Lung microvascular endothelial cell (primary cell): ENCODE measurements at regions not wholly inside any gene's neighbourhood (a gene's known extent, or its start where the extent isn't known, plus 50 kb on each side); places are given as distances from the start of the nearest gene placed in this dataset.
"Not testable (repeated sequence)": the region's sequence is repeated elsewhere in the genome, so short reads cannot be mapped to it uniquely, and the experiment has no call there.

Experiments used
- DNase-seq, 2 donors: peaks; one replicate each; pipeline versions ENCODE4 v3.0.0 to v3.0.0-alpha.2; 2010; ENCODE audit warnings: low read depth in 2 of 2

DNA sequence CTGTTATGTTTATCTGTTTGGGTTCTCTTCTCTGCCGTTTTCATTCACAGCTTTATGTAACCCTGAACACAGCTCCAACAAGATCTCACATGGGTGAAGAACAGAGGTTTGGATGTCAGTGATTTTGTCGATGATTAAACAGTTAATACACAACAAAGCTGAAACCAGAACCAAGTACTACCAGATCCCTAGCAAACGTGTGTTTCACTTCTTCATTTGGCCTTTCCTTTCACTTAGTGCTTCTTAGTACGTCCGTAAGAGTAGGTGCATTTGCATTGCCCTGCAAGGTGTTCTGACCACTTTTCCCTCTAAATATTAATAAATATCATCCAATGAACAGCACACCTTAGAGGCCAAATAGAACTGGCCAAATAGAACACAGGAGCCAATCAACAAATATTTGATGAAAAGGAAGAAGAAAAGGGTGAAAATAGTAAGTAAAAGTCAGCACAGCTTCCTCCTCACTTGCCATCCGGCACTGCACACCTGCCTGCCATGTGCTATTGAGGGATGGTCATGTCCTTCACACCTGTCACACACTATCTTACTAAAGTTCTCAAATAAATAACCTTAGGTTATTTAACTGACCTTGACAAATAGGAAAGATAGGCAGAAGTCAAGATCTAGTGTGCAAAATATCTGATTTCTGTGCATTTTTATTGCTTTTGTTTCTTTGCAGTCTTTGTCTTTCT is 252.6 kb upstream of the ANKRD30A start:
- no peak for DNase-seq

DNA sequence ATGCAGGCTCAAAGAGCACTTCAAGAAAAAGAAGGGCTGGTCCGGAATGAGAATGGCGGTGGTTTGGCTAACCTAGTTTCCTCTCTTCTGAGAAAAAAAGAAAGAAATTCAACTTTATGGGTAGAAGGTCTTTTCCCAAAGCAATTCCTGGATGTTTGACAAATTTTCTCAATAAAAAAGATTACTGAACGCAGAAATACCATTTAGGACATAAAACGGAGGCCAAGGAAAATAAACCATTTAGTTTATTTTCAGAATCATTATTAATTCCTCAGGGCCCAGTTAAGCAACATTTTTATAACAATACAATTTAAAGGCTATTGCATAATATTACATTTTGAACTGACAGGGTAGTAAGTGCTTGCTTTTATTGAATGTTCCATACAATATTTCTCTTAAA is 284.6 kb upstream of the ANKRD30A start:
- no peak for DNase-seq

- DNase-seq, result no peak
Observed at GRCh38 chr10:36837416-36837815, 288.0 kb upstream of the ANKRD30A start.

DNA sequence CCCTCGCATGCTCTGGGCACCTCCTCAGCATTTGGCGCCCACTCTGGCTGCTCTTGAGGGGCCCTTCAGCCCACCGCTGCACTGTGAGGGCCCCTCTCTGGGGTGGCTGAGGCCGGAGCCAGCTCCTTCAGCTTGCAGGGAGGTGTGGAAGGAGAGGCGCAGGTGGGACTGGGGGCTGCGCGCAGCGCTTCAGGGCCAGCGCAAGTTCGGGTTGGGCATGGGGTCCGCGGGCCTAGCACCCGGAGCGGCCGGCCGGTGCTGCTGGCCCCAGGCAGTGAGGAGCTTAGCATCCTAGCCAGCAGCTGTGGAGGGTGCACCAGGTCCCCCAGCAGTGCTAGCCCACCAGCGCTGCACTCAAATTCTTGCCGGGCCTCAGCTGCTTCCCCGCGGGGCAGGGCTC is 305.6 kb upstream of the ANKRD30A start:
- no peak for DNase-seq

DNA sequence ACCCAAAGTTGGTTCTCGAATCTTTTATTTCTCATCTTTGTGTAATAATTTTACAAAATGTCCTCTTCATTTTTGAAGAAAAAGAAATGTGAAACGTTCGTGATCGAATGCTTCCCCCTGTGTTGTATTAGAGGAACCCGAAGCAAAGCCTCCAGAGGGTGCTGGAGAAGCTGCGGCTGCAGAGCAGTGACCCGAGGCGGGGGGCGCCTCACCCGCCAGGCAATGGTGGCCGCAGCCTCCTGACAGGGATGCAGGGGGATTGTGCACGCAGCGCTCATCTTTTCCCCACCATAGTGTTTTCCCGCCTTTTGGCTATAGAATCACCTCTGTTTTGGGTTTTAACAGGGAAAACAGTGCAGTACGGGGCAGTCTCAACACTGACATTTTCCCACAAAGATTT is 307.5 kb upstream of the ANKRD30A start:
- DNase-seq, result no peak

DNA sequence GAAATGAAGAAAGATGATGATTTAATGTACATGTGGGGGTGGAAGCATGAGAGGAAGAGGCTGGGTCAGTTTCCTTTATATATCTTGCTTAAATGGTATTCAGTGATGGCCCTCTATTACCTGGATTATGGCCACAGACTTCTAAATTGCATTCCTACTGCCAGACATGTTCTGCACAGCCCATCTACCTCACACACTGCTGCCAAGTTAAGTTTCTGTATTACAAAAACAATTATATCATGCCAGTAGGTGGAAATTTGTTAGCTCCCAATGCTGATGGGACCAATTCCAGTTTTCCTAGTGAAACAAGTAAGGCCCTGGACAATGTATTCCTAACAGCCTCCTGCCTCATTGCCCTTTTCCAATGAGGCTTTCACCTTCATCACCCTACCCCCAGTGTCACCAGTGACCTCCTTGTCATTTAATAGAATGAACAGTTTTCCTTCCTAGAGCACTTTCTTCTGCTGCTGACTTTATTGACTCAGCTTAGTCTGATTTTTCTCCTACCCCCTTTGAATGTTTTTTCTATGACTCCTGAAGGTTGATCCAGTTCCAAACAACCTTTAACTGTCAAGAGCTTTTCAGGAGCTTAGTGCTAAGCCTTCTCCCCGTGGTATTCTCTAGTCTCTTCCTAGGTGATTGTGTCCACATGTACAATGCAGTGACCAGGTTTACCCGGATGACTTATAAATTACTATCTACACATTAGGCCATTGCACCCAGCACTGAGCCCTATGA is 316.6 kb upstream of the ANKRD30A start:
- no peak for DNase-seq

DNA sequence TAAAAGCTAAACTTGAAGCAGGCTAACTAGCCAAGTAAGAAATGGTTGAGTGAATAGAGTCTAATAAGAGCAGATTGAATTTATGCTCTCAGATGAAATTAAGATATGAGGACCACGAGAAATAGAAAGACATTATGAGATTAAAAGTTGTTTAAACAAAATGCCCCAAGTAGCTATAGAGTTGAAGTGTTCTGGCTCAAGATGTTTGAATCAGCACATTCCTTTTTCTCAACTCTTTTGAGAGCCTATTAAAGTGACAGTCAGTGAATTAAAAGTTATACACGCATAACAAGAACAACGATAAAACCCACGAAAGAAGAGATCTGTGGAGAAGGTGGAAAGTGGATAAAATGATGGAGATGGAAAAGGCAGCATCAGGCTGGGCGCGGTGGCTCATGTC is 322.2 kb upstream of the ANKRD30A start:
- DNase-seq, result no peak

- no peak for DNase-seq
Observed at GRCh38 chr10:36802490-36803153, 322.8 kb upstream of the ANKRD30A start.

DNA sequence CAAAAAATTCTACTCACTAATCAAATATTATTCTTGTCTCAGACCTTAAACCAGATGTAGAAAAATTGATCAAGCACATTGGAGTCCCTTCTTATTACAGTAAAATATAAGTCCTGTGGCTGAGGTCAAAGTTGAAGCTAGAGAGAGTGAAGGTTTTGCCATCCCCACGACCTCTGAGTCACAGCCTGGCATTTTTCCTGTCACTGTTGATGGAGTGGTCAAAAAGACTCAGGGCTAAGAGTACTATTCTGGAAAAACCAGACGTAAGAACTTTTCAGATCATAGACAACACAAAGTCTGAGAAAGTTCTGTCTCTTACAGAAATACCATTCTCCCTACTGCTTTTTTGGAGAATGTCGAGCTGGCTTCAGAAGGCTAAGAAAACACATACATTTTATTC is 323.7 kb upstream of the ANKRD30A start:
- DNase-seq, result no peak

- DNase-seq, result no peak
Observed at GRCh38 chr10:36794981-36795380, 330.4 kb upstream of the ANKRD30A start.

GRCh38 chr10:36789974-36790373 is 335.4 kb upstream of the ANKRD30A start:
- DNase-seq, result no peak

- DNase-seq, result no peak
Observed at GRCh38 chr10:36788152-36788551, 337.2 kb upstream of the ANKRD30A start.

- DNase-seq, result no peak
Observed at GRCh38 chr10:36783400-36783799, 342.0 kb upstream of the ANKRD30A start.

DNA sequence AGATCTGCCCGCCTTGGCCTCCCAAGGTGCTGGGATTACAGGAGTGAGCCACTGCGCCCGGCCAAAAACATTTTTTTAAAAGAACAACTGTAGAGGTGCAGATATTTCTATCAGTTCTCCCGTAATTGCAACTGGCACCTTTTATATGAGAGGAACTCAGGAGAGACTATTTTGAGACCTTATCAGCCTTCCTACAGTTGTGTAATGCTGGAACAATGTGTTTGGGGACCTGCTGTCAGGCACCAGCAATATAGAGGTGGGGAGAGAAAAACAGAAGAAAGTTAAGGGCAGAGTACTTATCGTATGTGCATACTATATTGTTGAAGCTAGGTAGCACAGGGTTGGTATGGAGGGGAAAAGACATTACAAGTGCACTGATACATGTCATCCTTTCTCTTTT is 343.8 kb upstream of the ANKRD30A start:
- DNase-seq, result no peak

DNA sequence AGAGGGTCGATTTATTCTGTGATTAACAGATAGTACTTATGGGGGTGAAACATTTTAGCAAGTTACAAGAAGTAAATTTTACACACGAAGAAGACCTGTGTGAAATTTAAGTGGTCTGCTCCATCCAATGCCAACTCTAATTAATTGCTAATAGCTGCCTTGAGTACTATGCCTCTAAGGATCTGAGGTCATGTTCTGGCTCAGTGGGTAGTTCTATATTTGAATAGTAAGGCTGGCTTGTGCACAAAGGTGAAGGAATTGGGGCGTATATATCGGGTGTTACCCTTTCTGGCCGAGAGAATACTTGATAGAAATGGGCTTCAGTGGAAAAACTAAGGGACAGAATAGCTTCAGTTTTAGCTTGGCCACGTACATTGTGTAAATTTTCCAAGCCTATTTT is 345.2 kb upstream of the ANKRD30A start:
- DNase-seq, result no peak

GRCh38 chr10:36779238-36779846 is 346.1 kb upstream of the ANKRD30A start:
- DNase-seq, result peak; percentile 83 to 86

DNA sequence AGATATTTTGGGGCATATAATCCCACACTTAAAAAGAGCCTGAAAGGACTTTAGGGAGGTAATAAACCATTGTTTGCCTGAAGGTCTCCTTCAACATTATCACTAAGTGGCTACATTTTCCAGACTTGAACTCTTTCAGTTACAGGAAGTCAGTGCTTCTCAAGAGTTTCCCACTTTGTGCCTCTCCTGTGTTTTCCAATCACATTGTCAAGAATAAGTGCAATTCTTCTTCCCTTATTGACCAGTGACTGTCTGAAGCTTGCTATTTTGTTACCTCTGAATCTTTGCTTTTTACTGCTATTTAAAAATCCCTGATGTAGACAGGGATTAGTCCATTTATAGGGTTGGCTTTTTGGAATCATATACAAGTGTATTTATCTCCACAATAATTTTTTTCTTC is 346.7 kb upstream of the ANKRD30A start:
- DNase-seq, result peak in 1 of 2 donors; percentile 7

- DNase-seq, result no peak
Observed at GRCh38 chr10:36773652-36774051, 351.7 kb upstream of the ANKRD30A start.

- peak; percentile 12 to 43 for DNase-seq
Observed at GRCh38 chr10:36771725-36772124, 353.7 kb upstream of the ANKRD30A start.

- not testable (repeated sequence) for DNase-seq
Observed at GRCh38 chr10:36769741-36770140, 355.7 kb upstream of the ANKRD30A start.

DNA sequence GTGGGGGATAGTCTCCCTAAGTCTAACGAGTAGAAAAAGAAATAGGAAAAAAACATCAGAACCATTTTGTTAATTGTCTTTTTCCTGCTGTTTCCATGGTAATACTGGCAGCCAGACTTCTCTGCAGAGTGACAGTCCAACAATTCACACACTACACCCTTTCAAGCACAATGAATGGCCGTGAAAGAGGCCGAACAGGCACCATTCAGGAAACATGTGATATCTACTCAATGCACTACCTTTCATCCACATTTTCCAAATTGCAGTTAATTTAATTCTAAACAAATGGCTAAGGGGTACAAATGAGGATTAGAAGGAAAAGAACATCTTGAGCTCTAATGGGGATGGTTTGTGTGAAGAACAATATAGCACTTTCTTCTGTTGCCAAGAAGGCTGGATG is 358.5 kb upstream of the ANKRD30A start:
- peak in 1 of 2 donors; percentile 59 for DNase-seq

- DNase-seq, result no peak
Observed at GRCh38 chr10:36766415-36766810, 359.0 kb upstream of the ANKRD30A start.
